ENCODE measurements at regions not wholly inside any gene's neighbourhood (a gene's known extent, or its start where the extent isn't known, plus 50 kb on each side); places are given as distances from the start of the nearest gene placed in this dataset.

DNA sequence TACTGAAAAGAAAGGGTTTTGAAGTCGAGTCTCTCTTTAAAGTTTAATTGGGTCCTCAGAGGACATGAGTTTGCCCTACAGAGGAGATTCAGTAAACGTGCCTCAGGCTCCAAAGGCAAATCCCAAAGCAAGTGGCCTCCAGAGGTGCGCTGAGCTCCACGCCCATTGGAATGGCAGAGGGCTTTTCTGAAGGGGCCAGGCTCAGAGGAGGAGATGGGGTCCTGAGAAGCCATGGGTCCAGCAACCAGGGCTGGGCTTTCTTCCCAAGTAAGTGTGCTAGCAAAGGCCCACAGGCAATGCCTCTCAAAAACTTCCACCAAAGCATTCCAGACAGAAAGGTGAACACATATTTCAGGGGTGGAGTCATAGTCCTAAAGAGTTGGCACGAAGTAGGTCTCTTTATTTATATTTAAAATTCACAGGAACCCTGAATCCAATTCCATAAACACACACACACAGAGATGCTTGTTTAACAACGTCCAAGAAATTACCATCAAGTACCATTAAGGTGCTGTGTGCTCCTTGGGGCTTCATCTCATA is 93.0 kb upstream of the SH3BP4 start:
- Histone ChIP-seq H3K4me3 (no peak overlapping the region), H3K27ac (no peak overlapping the region), H3K4me1 (ENCODE audit: control insufficient read depth in 1 of 2, low read depth in 2 of 2) (peaks cover 7 to 26% of the 10 kb centered on the region in 2 donors), H3K9me3 (no peaks in the 10 kb centered on the region), H3K27me3 (replicated peaks; ENCODE audit: insufficient read depth) (no peaks in the 10 kb centered on the region), H3K36me3 (no peaks in the 10 kb centered on the region)
- ATAC-seq (ENCODE audit: insufficient number of reproducible peaks, low FRiP score, low read depth) (no peak), DNase-seq (ENCODE audit: low spot score) (no peak)
- TF ChIP-seq, protein P1, sequence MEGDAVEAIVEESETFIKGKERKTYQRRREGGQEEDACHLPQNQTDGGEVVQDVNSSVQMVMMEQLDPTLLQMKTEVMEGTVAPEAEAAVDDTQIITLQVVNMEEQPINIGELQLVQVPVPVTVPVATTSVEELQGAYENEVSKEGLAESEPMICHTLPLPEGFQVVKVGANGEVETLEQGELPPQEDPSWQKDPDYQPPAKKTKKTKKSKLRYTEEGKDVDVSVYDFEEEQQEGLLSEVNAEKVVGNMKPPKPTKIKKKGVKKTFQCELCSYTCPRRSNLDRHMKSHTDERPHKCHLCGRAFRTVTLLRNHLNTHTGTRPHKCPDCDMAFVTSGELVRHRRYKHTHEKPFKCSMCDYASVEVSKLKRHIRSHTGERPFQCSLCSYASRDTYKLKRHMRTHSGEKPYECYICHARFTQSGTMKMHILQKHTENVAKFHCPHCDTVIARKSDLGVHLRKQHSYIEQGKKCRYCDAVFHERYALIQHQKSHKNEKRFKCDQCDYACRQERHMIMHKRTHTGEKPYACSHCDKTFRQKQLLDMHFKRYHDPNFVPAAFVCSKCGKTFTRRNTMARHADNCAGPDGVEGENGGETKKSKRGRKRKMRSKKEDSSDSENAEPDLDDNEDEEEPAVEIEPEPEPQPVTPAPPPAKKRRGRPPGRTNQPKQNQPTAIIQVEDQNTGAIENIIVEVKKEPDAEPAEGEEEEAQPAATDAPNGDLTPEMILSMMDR (IDR thresholded peaks at IDR 0.05) = no peak

DNA sequence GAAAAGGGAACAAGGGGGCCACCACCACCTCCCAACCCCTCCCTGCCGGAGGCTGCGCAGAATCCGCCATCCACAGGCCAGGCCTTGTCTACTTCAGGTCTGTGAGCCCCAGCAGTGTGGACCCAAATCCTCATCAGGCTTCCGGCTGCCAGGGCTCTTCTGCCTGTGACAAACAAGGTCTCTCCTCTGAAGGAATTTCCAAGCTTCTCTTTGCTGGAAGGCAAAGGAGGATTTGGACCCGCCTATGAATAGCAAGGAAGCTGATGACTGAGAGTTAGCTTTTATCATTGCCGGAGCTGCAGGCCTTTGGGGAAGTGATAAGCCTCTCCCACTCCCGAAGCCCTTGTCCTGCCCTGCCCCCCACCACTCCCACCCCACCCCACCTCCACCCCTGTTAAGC is 93.7 kb upstream of the SH3BP4 start:
- no peak overlapping the region for H3K4me3 ChIP-seq
- H3K36me3 ChIP-seq = no peaks in the 10 kb centered on the region
- H3K9me3 ChIP-seq = no peaks in the 10 kb centered on the region
- ATAC-seq (ENCODE audit: insufficient number of reproducible peaks, low FRiP score, low read depth) = no peak
- TF ChIP-seq, protein P1 (IDR thresholded peaks at IDR 0.05) = no peak
- H3K4me1 ChIP-seq (ENCODE audit: control insufficient read depth in 1 of 2, low read depth in 2 of 2) = peaks cover 7 to 20% of the 10 kb centered on the region in 2 donors
- no peaks in the 10 kb centered on the region for H3K27me3 ChIP-seq (replicated peaks; ENCODE audit: insufficient read depth)
- DNase-seq (ENCODE audit: low spot score) = no peak
- H3K27ac ChIP-seq = no peak overlapping the region

DNA sequence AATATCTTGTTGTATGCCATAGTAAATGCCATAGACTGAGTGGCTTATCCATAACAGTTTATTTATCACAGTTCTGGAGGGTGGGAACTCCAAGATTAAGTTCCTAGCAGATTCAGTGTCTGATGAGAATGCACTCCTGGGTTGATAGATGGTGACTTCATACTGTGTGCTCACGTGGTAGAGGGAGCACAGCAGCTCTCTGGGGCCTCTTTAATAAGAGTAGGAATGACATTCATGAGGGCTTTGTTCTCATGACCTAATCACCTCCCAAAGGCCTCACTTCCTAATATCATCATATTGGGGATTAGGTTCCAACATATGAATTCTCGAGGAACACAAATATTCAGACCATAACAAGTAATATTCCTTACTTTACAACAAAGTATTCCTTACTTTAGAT is 98.1 kb upstream of the SH3BP4 start:
- no peaks in the 10 kb centered on the region for H3K4me1 ChIP-seq (ENCODE audit: control insufficient read depth in 1 of 2, low read depth in 2 of 2)
- no peak for DNase-seq (ENCODE audit: low spot score)
- H3K27ac ChIP-seq = no peak overlapping the region
- H3K4me3 ChIP-seq = no peak overlapping the region
- TF ChIP-seq, protein P1 (IDR thresholded peaks at IDR 0.05) = no peak
- no peaks in the 10 kb centered on the region for H3K27me3 ChIP-seq (replicated peaks; ENCODE audit: insufficient read depth)
- H3K36me3 ChIP-seq = no peaks in the 10 kb centered on the region
- ATAC-seq (ENCODE audit: insufficient number of reproducible peaks, low FRiP score, low read depth) = no peak
- no peaks in the 10 kb centered on the region for H3K9me3 ChIP-seq

DNA sequence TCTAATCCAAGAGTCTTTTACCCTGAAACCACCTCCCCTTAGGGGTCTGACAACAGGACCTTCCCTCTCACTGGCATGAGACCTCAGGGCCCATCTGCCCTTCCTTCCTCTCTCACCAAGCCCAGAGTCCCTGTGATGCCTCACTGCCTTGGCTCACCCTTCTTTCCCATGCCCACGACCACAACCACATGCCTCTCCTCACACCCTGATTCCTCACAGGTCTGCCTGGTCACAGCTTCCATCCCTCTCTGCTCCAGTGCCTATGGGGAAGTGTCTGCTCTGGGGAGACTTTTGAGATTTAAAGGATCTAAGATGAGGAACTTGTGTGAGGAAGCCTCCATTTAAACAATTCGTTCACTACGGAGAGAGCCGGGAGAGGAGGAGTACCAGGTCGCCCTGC is 98.9 kb upstream of the SH3BP4 start:
- TF ChIP-seq, protein P1 (IDR thresholded peaks at IDR 0.05) = no peak
- Histone ChIP-seq H3K4me3 (no peak overlapping the region), H3K36me3 (no peaks in the 10 kb centered on the region), H3K4me1 (ENCODE audit: control insufficient read depth in 1 of 2, low read depth in 2 of 2) (no peaks in the 10 kb centered on the region), H3K27me3 (replicated peaks; ENCODE audit: insufficient read depth) (no peaks in the 10 kb centered on the region), H3K9me3 (no peaks in the 10 kb centered on the region), H3K27ac (no peak overlapping the region)
- no peak for ATAC-seq (ENCODE audit: insufficient number of reproducible peaks, low FRiP score, low read depth)
- no peak for DNase-seq (ENCODE audit: low spot score)

DNA sequence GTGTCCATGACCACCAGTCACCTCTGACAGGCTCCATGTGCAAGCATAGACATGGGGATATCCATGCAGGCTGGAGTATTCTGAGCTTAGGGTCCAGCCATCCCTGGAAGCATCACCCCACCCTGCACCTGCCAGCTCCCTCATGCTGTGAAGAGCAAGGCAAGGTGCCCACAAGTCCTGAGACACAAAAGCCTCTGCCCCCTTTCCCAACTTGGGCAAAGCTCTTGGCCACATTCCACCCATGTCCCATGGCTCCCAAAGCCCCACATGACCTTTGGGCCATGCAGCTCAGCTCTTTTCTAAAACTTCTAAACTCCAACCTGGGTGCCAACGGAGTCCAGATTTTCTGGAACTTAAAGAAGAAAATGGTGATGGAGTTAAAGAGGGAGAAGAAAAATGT is 99.8 kb upstream of the SH3BP4 start:
- no peaks in the 10 kb centered on the region for H3K9me3 ChIP-seq

More for the DNA sequence above, 99.8 kb upstream of the SH3BP4 start:
- H3K4me1 ChIP-seq (ENCODE audit: control insufficient read depth in 1 of 2, low read depth in 2 of 2) = no peaks in the 10 kb centered on the region
- TF ChIP-seq, protein P1 (IDR thresholded peaks at IDR 0.05) = no peak
- DNase-seq (ENCODE audit: low spot score) (no peak), ATAC-seq (ENCODE audit: insufficient number of reproducible peaks, low FRiP score, low read depth) (no peak)
- no peaks in the 10 kb centered on the region for H3K27me3 ChIP-seq (replicated peaks; ENCODE audit: insufficient read depth)
- no peak overlapping the region for H3K27ac ChIP-seq
- H3K4me3 ChIP-seq = no peak overlapping the region
- no peaks in the 10 kb centered on the region for H3K36me3 ChIP-seq
